ENCODE measurements at regions not wholly inside any gene's neighbourhood (a gene's known extent, or its start where the extent isn't known, plus 50 kb on each side); places are given as distances from the start of the nearest gene placed in this dataset.
"Not testable (repeated sequence)": the region's sequence is repeated elsewhere in the genome, so short reads cannot be mapped to it uniquely, and the experiment has no call there.

- no peak for DNase-seq
Measured at GRCh38 chr7:69328516-69328915, 269.8 kb upstream of the AUTS2 start.

GRCh38 chr7:69334701-69335100 lies 263.6 kb upstream of the AUTS2 start:
- DNase-seq, result no peak

GRCh38 chr7:69335331-69335730 lies 262.9 kb upstream of the AUTS2 start:
- DNase-seq, result no peak

GRCh38 chr7:69336976-69337375 lies 261.3 kb upstream of the AUTS2 start:
- DNase-seq, result no peak

GRCh38 chr7:69338144-69338543 lies 260.1 kb upstream of the AUTS2 start:
- DNase-seq, result no peak

GRCh38 chr7:69341288-69341687 lies 257.0 kb upstream of the AUTS2 start:
- no peak for DNase-seq

- DNase-seq, result no peak
Measured at GRCh38 chr7:69342154-69342884, 256.0 kb upstream of the AUTS2 start.

- no peak for DNase-seq
Measured at GRCh38 chr7:69349291-69349690, 249.0 kb upstream of the AUTS2 start.

- no peak for DNase-seq
Measured at GRCh38 chr7:69358163-69358821, 240.0 kb upstream of the AUTS2 start.

- no peak for DNase-seq
Measured at GRCh38 chr7:69359003-69359700, 239.1 kb upstream of the AUTS2 start.

- no peak for DNase-seq
Measured at GRCh38 chr7:69360913-69361312, 237.4 kb upstream of the AUTS2 start.

- no peak for DNase-seq
Measured at GRCh38 chr7:69363136-69363535, 235.1 kb upstream of the AUTS2 start.

- no peak for DNase-seq
Measured at GRCh38 chr7:69364813-69365643, 233.2 kb upstream of the AUTS2 start.

- DNase-seq, result no peak
Measured at GRCh38 chr7:69365651-69366192, 232.6 kb upstream of the AUTS2 start.

GRCh38 chr7:69367780-69368179 lies 230.5 kb upstream of the AUTS2 start:
- no peak for DNase-seq

- DNase-seq, result no peak
Measured at GRCh38 chr7:69373171-69374043, 224.9 kb upstream of the AUTS2 start.

- DNase-seq, result no peak
Measured at GRCh38 chr7:69374044-69374425, 224.2 kb upstream of the AUTS2 start.

- no peak for DNase-seq
Measured at GRCh38 chr7:69377191-69377590, 221.1 kb upstream of the AUTS2 start.

GRCh38 chr7:69388452-69389137 lies 209.7 kb upstream of the AUTS2 start:
- no peak for DNase-seq

- DNase-seq, result no peak
Measured at GRCh38 chr7:69389216-69389615, 209.1 kb upstream of the AUTS2 start.

- not testable (repeated sequence) for DNase-seq
Measured at GRCh38 chr7:69393912-69394311, 204.4 kb upstream of the AUTS2 start.

Data from GOT3 (cell line).